K562 (cell line): ENCODE measurements at regions not wholly inside any gene's neighbourhood (a gene's known extent, or its start where the extent isn't known, plus 50 kb on each side); places are given as distances from the start of the nearest gene placed in this dataset.

Source experiments
- ATAC-seq: fragments of 200-7000 bp; cut with Tn5 transposase; 3 replicates; pipeline ENCODE4 v1.9.1; 2020; ENCODE audit warnings: moderate library complexity
- BruUV-seq: library from RNA; stranded (reverse); fragments of 400-500 nt; replicated peaks from 2 replicates; lab custom pipeline; 2021; lab: Mats Ljungman, UMichigan
- CTCF ChIA-PET: fragments of 300-600 bp; formaldehyde crosslinking; extraction: SDS; loops from one replicate; lab custom pipeline; 2021; ENCODE audit warnings: low intra/inter-chr PET ratio; lab: Yijun Ruan, JAX
- POLR2A ChIA-PET: fragments of 300-600, 350-650 bp; sonication (Branson Sonifier 250); formaldehyde crosslinking; extraction: SDS; loops from one replicate; lab custom pipeline; 2021; ENCODE audit warnings: antibody characterized with exemption, inconsistent platforms; lab: Yijun Ruan, JAX
- DNase-seq, 4 experiments: peaks; one replicate each; pipeline versions ENCODE4 v3.0.0 to v3.0.0-alpha.2; 2011 to 2018; ENCODE audit warnings: low spot score in 3 of 4, mixed read lengths in 3 of 4; ENCODE audit errors: extremely low read depth in 1 of 4
- FAIRE-seq: peaks from 2 replicates; lab custom pipeline; 2011; peaks lifted over from hg19 to GRCh38; lab: Jason Lieb, UNC
- H2AFZ ChIP-seq: 2 replicates; pipeline ENCODE4 v1.6.0; 2011; ENCODE audit warnings: low read depth, low read length, control low read depth, inconsistent platforms
- H3K27ac ChIP-seq: fragments of 200-600 bp; 3 replicates; pipeline ENCODE4 v1.8.0; 2011; ENCODE audit warnings: low read depth, mild to moderate bottlenecking, control low read depth, inconsistent platforms, low read length, moderate library complexity, mixed read lengths; ENCODE audit errors: extremely low read depth
- H3K27me3 ChIP-seq, 2 experiments: fragments of 300-600 bp in 1 of 2; 2 replicates in 1 of 2; 3 replicates in 1 of 2; pipeline versions ENCODE4 v1.6.0 to v1.8.0; 2011; ENCODE audit warnings: inconsistent platforms in 2 of 2, low read length in 2 of 2, mild to moderate bottlenecking in 1 of 2, mixed read lengths in 1 of 2, moderate library complexity in 1 of 2; ENCODE audit not compliant: control insufficient read depth in 2 of 2, insufficient read depth in 2 of 2
- H3K36me3 ChIP-seq: fragments of 300-600 bp; 3 replicates; pipeline ENCODE4 v1.8.0; 2011; ENCODE audit warnings: mild to moderate bottlenecking, low read length, inconsistent platforms; ENCODE audit not compliant: control insufficient read depth, insufficient read depth
- H3K4me1 ChIP-seq, 2 experiments: fragments of 200-600 bp in 1 of 2; replicated peaks in 1 of 2; 2 replicates in 1 of 2; 3 replicates in 1 of 2; pipeline versions ENCODE4 v1.5.1 to v1.8.0; 2011; ENCODE audit warnings: inconsistent platforms in 2 of 2, low read length in 2 of 2, mild to moderate bottlenecking in 1 of 2, mixed read lengths in 1 of 2, moderate library complexity in 1 of 2; ENCODE audit not compliant: control insufficient read depth in 2 of 2, insufficient read depth in 2 of 2
- H3K4me2 ChIP-seq: 2 replicates; pipeline ENCODE4 v1.6.1; 2011; ENCODE audit warnings: low read length, control low read depth, inconsistent platforms, mixed read lengths; ENCODE audit not compliant: insufficient read depth
- H3K4me3 ChIP-seq: fragments of 200-600 bp; sonication (generic), shearing (Covaris generic); 2 replicates; pipeline ENCODE4 v1.5.1; 2016; ENCODE audit warnings: control low read depth, inconsistent platforms
- H3K79me2 ChIP-seq: fragments of 200-600 bp; 3 replicates; pipeline ENCODE4 v1.8.0; 2011; ENCODE audit warnings: low read length, inconsistent platforms; ENCODE audit not compliant: control insufficient read depth, insufficient read depth
- H3K9ac ChIP-seq, 2 experiments: 2 replicates each; pipeline versions ENCODE4 v1.6.0 to v1.6.1; 2011; ENCODE audit warnings: low read depth in 2 of 2, low read length in 2 of 2, control low read depth in 1 of 2, inconsistent platforms in 1 of 2, mild to moderate bottlenecking in 1 of 2, mixed read lengths in 1 of 2; ENCODE audit not compliant: insufficient read depth in 1 of 2
- H3K9me1 ChIP-seq: one replicate; pipeline ENCODE4 v1.6.0; 2011; ENCODE audit warnings: inconsistent platforms, mild to moderate bottlenecking, low read length, moderate library complexity; ENCODE audit not compliant: control insufficient read depth, insufficient read depth
- H3K9me3 ChIP-seq: replicated peaks from 2 replicates; pipeline ENCODE4 v1.5.1; 2011; ENCODE audit warnings: low read depth, low read length, inconsistent platforms; ENCODE audit not compliant: control insufficient read depth, insufficient read depth
- H4K20me1 ChIP-seq: replicated peaks from 2 replicates; pipeline ENCODE4 v1.6.1; 2011; ENCODE audit warnings: low read length, inconsistent platforms, mixed read lengths; ENCODE audit not compliant: control insufficient read depth, insufficient read depth
- BCOR ChIP-seq: fragments of 450-650 bp; IDR thresholded peaks from 2 replicates; pipeline ENCODE4 v1.6.1; 2016
- ELF2 ChIP-seq: fragments of 250-450 bp; sonication (Bioruptor Pico); IDR thresholded peaks from 2 replicates; pipeline ENCODE4 v1.5.0; 2021; ENCODE audit warnings: mild to moderate bottlenecking
- HDAC3 ChIP-seq: fragments of 450-650 bp; IDR thresholded peaks from 2 replicates; pipeline ENCODE4 v1.6.1; 2018; ENCODE audit warnings: borderline replicate concordance, mild to moderate bottlenecking, moderate library complexity; ENCODE audit not compliant: partially characterized antibody
- HMBOX1 ChIP-seq: sonication (generic); IDR thresholded peaks from 2 replicates; pipeline ENCODE4 v1.6.1; 2016
- MGA ChIP-seq: fragments of 450-650 bp; IDR thresholded peaks from 2 replicates; pipeline ENCODE4 v1.6.1; 2016; ENCODE audit warnings: mild to moderate bottlenecking, moderate library complexity
- MTF1 ChIP-seq: fragments of 250-450 bp; sonication (Bioruptor Pico); IDR thresholded peaks from 2 replicates; pipeline ENCODE4 v1.9.0; 2021; ENCODE audit warnings: moderate library complexity, mild to moderate bottlenecking, inconsistent platforms, borderline replicate concordance
- SNAPC5 ChIP-seq: fragments of 250-450 bp; sonication (Bioruptor Pico); IDR thresholded peaks from 2 replicates; pipeline ENCODE4 v1.8.0; 2021; ENCODE audit warnings: moderate library complexity, mild to moderate bottlenecking, inconsistent platforms
- TAF1 ChIP-seq: IDR thresholded peaks from 2 replicates; pipeline ENCODE4 v1.6.1; 2011; ENCODE audit warnings: mild to moderate bottlenecking, low read length, moderate library complexity; ENCODE audit not compliant: insufficient read depth, control insufficient read depth, severe bottlenecking; ENCODE audit errors: extremely low read depth
- ZBTB17 ChIP-seq: fragments of 450-650 bp; formaldehyde crosslinking; IDR thresholded peaks from 2 replicates; pipeline ENCODE4 v1.4.0; 2020; ENCODE audit warnings: mild to moderate bottlenecking
- ZKSCAN8 ChIP-seq: fragments of 200-800 bp; sonication (Bioruptor generic); IDR thresholded peaks from 2 replicates; pipeline ENCODE4 v1.6.1; 2016; ENCODE audit warnings: missing genetic modification characterization, missing compliant biosample characterization
- ZNF77 ChIP-seq: fragments of 250-450 bp; sonication (Bioruptor Pico); IDR thresholded peaks from 2 replicates; pipeline ENCODE4 v1.5.0; 2020
- WGBS: fragments of 100-300 bp; shearing (Covaris generic); methylation state at CpG from one replicate; pipeline ENCODE4 v1.1.6; 2016; ENCODE audit warnings: low coverage, mixed read lengths; ENCODE audit not compliant: insufficient coverage; ENCODE audit errors: missing lambda C conversion rate; 5-methylcytosine and 5-hydroxymethylcytosine counted together
- in situ Hi-C: fragments of 300-500 bp; cut with MboI; formaldehyde crosslinking; loops from 4 replicates; pipeline ENCODE4 v1.15.0; 2018; ENCODE audit warnings: inconsistent platforms, mixed read lengths
- intact Hi-C: fragments of 100-400 bp; cut with micrococcal nuclease; formaldehyde crosslinking; loops from 2 replicates; pipeline ENCODE4 v1.14.2; 2022

- no peak for DNase-seq
- H3K9me3 ChIP-seq, result no peaks in the 10 kb centered on the region
- H3K4me1 ChIP-seq, result no peaks in the 10 kb centered on the region
- intact Hi-C loops (no loop called here), in situ Hi-C loops (no loop called here)
- no peak overlapping the region for H2AFZ ChIP-seq
- no peaks in the 10 kb centered on the region for H3K9me1 ChIP-seq
- no TSS peak for BruUV-seq
- H3K4me3 ChIP-seq, result no peak overlapping the region
- no peak overlapping the region for H3K9ac ChIP-seq
- H3K4me2 ChIP-seq, result no peak overlapping the region
- 2% methylated on average over 2 of the region's 2 CpGs for WGBS
- no peaks in the 10 kb centered on the region for H3K36me3 ChIP-seq
- H4K20me1 ChIP-seq, result no peaks in the 10 kb centered on the region
- ATAC-seq, result no peak
- ChIA-PET POLR2A (no interaction called here), CTCF (no interaction called here)
- H3K79me2 ChIP-seq, result no peaks in the 10 kb centered on the region
- FAIRE-seq, result no peak
- no peak overlapping the region for H3K27ac ChIP-seq
- H3K27me3 ChIP-seq, result peaks cover under 1 to 13% of the 10 kb centered on the region in 2 experiments; a peak in 2 of 5 replicates
- TF ChIP-seq MTF1 (CRISPR knock-in tag) (no peak), ZNF77 (CRISPR knock-in tag) (no peak), HDAC3 (no peak), HMBOX1 (no peak), BCOR (no peak), ELF2 (no peak), TAF1 (no peak), ZKSCAN8 (CRISPR knock-in tag) (no peak), SNAPC5 (CRISPR knock-in tag) (no peak), MGA (no peak), ZBTB17 (CRISPR knock-in tag) (no peak)
These were observed 107.1 kb upstream of the MSX2 start for GRCh38 chr5:174617285-174617684.
